ENCODE measurements at regions not wholly inside any gene's neighbourhood (a gene's known extent, or its start where the extent isn't known, plus 50 kb on each side); places are given as distances from the start of the nearest gene placed in this dataset.

- DNase-seq (ENCODE audit: low spot score) = no peak
These were observed 172.2 kb downstream of the CDC5L start for GRCh38 chr6:44559486-44560270.

GRCh38 chr6:44560458-44561059 lies 173.1 kb downstream of the CDC5L start:
- Mint-ChIP-seq H3K9me3 (ENCODE audit: low read depth) (no peaks in the 10 kb centered on the region), H3K27me3 (ENCODE audit: low read depth) (no peaks in the 10 kb centered on the region), H3K4me3 (ENCODE audit: unreplicated experiment) (no peak overlapping the region), H3K27ac (ENCODE audit: unreplicated experiment) (no peak overlapping the region), H3K4me1 (ENCODE audit: low read depth) (peaks cover 27% of the 10 kb centered on the region), H3K36me3 (ENCODE audit: low read depth) (no peaks in the 10 kb centered on the region)
- no peak for DNase-seq (ENCODE audit: low spot score)
- no peak for TF ChIP-seq CTCF (IDR thresholded peaks at IDR 0.05)

More at GRCh38 chr6:44559486-44560270, 172.2 kb downstream of the CDC5L start:
- Mint-ChIP-seq H3K4me3 (ENCODE audit: unreplicated experiment) (no peak overlapping the region), H3K9me3 (ENCODE audit: low read depth) (no peaks in the 10 kb centered on the region), H3K27ac (ENCODE audit: unreplicated experiment) (peak overlapping the region; percentile 15), H3K27me3 (ENCODE audit: low read depth) (no peaks in the 10 kb centered on the region), H3K4me1 (ENCODE audit: low read depth) (peaks cover 24% of the 10 kb centered on the region), H3K36me3 (ENCODE audit: low read depth) (no peaks in the 10 kb centered on the region)
- no peak for TF ChIP-seq CTCF (IDR thresholded peaks at IDR 0.05)

GRCh38 chr6:44561060-44561623 lies 173.6 kb downstream of the CDC5L start:
- Mint-ChIP-seq H3K27ac (ENCODE audit: unreplicated experiment) (peak overlapping the region; percentile 32), H3K36me3 (ENCODE audit: low read depth) (no peaks in the 10 kb centered on the region), H3K4me3 (ENCODE audit: unreplicated experiment) (no peak overlapping the region), H3K27me3 (ENCODE audit: low read depth) (no peaks in the 10 kb centered on the region), H3K4me1 (ENCODE audit: low read depth) (peaks cover 27% of the 10 kb centered on the region), H3K9me3 (ENCODE audit: low read depth) (no peaks in the 10 kb centered on the region)
- no peak for DNase-seq (ENCODE audit: low spot score)
- no peak for TF ChIP-seq CTCF (IDR thresholded peaks at IDR 0.05)

- peak overlapping the region; percentile 59 for H3K27ac Mint-ChIP-seq (ENCODE audit: unreplicated experiment)
- H3K4me1 Mint-ChIP-seq (ENCODE audit: low read depth) = peaks cover 27% of the 10 kb centered on the region
- TF ChIP-seq CTCF (IDR thresholded peaks at IDR 0.05) = no peak
- H3K4me3 Mint-ChIP-seq (ENCODE audit: unreplicated experiment) = no peak overlapping the region
- no peaks in the 10 kb centered on the region for H3K9me3 Mint-ChIP-seq (ENCODE audit: low read depth)
- H3K36me3 Mint-ChIP-seq (ENCODE audit: low read depth) = no peaks in the 10 kb centered on the region
- no peak for DNase-seq (ENCODE audit: low spot score)
- H3K27me3 Mint-ChIP-seq (ENCODE audit: low read depth) = no peaks in the 10 kb centered on the region
These were observed 174.5 kb downstream of the CDC5L start for GRCh38 chr6:44561832-44562665.

GRCh38 chr6:44563397-44563796 lies 175.9 kb downstream of the CDC5L start:
- Mint-ChIP-seq H3K27ac (ENCODE audit: unreplicated experiment) (no peak overlapping the region), H3K4me3 (ENCODE audit: unreplicated experiment) (no peak overlapping the region), H3K36me3 (ENCODE audit: low read depth) (no peaks in the 10 kb centered on the region), H3K27me3 (ENCODE audit: low read depth) (no peaks in the 10 kb centered on the region), H3K4me1 (ENCODE audit: low read depth) (peaks cover 23% of the 10 kb centered on the region), H3K9me3 (ENCODE audit: low read depth) (no peaks in the 10 kb centered on the region)
- no peak for DNase-seq (ENCODE audit: low spot score)
- no peak for TF ChIP-seq CTCF (IDR thresholded peaks at IDR 0.05)

Measured in chondrocyte (in vitro differentiated cells).